Breast epithelium (tissue), 3 donors: ENCODE measurements at regions not wholly inside any gene's neighbourhood (a gene's known extent, or its start where the extent isn't known, plus 50 kb on each side); places are given as distances from the start of the nearest gene placed in this dataset.

Experiments
- CTCF ChIP-seq, 3 donors: fragments of 450-650 bp; IDR thresholded peaks; one replicate each; pipeline ENCODE4 v1.5.1; 2016 to 2017; ENCODE audit warnings: antibody characterized with exemption in 3 of 3, mild to moderate bottlenecking in 3 of 3, moderate library complexity in 3 of 3
- POLR2A ChIP-seq: fragments of 450-650 bp; IDR thresholded peaks from one replicate; pipeline ENCODE4 v1.6.1; 2016; ENCODE audit warnings: antibody characterized with exemption, mild to moderate bottlenecking, moderate library complexity

DNA sequence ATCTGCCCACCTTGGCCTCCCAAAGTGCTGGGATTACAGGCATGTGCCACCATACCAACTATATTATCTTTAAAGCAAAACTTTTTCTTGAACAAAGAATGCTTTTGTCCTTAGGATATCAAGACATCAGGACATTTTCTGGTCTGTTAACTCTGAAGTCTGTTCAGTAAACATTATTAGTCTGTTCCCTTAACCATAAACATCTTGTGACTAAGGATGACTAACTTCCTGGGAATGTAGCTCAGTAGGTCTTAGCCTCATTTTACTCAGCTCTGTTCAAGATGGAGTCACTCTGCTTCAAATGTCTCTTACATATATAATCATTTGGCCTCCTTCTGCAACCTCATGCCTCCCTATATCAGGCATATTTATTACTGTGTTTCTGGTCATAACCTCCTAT lies 122.9 kb downstream of the UBE2NL start:
- no peak for TF ChIP-seq POLR2A
- no peak for TF ChIP-seq CTCF (IDR thresholded peaks at IDR 0.05)
